ENCODE measurements at regions not wholly inside any gene's neighbourhood (a gene's known extent, or its start where the extent isn't known, plus 50 kb on each side); places are given as distances from the start of the nearest gene placed in this dataset.
A peak's percentile ranks its signal among the peaks of the same experiment; 100 is the strongest.
"Not testable (repeated sequence)": the region's sequence is repeated elsewhere in the genome, so short reads cannot be mapped to it uniquely, and the experiment has no call there.

DNA sequence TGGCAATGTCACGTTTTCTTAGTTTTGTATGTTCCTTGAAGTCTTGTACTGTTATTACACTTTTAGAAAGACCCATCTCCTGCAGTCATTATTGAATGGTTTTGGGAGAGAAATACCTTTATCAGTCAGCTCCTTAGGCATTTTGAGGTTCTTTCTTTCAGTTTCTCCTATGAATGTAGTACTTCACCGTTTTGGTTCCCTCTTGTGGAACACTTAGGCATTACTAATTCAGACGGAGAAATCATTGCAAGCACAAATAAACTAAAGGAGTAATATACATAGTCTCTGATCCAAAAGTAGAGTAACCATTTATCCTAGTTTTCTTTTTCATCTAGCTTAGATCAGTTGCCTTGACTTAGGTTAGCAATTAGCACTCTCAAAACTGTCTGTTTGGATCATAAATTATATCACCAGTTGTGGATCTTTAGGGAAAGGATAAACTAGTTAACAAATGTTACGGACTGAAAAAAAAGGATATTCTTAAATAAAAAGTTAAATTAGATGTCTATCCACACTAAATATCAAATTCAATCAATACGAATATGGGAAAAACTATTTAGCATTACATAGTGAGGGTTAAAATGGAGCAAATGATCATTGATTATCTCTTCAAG is 1538.3 kb upstream of the SEL1L start:
- peak; percentile 0 to 5 for DNase-seq (ENCODE audit: low read depth in 2 of 2)

DNA sequence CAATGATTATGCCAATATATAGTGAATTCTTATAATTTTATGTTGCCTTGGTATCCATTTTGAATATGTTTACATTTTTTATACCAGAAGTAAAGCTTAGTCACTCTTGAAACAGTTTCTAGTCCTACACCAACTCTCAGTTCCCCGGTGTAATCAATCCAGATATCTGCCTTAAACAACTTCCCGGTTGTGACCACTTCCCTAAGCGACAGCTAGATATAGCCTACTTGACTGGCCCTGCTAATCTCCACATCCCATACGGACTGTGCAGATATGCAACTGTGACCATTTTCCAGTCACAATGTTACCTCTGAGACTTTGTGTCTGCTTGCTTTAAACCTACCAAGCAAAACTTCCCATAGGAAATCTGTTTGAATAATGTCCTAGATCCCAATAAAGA is 1551.5 kb upstream of the SEL1L start:
- DNase-seq (ENCODE audit: low read depth in 2 of 2), result no peak

DNA sequence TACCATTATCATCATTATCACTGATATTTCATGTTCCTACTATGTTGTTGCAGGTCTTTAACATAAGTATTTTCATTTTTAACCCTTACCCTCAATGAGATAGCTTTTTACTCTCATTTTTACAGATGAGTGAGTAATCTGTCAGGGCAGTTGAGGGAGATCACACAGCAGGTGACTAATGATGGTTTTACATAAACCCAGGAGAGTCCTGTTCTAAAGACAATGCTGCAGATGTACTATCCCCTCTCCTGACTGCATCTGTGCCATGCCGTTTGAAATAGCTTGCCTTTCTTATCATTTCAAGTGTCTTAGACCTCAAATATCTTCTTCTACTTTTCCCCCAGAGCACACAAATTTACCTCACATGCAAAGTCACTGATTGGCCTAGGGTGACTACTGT is 1552.1 kb upstream of the SEL1L start:
- no peak for DNase-seq (ENCODE audit: low read depth in 2 of 2)

DNA sequence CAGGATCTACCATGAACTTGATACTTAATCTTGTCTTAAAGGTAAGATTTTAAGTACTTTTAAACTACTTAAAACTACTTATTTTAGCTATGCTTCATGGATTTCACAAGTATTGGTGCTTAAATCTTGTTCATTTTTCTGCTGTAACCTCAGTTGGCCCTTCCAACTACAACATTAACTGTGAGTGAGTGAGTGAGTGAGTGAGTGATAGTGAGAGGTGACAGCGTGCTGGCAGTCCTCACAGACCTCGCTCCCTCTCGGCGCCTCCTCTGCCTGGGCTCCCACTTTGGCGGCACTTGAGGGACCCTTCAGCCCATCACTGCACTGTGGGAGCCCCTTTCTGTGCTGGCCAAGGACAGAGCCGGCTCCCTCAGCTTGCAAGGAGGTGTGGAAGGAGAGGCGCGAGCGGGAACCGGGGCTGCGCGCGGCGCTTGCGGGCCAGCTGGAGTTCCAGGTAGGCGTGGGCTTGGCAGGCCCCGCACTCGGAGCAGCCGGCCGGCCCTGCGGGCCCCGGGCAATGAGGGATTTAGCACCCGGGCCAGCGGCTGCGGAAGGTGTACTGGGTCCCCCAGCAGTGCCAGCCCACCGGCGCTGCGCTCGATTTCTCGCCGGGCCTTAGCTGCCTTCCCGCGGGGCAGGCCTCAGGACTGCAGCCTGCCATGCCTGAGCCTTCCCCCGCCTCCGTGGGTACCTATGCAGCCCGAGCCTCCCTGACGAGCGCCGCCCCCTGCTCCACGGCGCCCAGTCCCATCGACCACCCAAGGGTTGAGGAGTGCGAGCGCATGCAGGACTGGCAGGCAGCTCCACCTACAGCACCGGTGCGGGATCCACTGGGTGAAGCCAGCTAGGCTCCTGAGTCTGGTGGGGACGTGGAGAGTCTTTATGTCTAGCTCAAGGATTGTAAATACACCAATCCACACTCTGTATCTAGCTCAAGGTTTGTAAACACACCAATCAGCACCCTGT is 1558.6 kb upstream of the SEL1L start:
- DNase-seq (ENCODE audit: low read depth in 2 of 2), result not testable (repeated sequence)

DNA sequence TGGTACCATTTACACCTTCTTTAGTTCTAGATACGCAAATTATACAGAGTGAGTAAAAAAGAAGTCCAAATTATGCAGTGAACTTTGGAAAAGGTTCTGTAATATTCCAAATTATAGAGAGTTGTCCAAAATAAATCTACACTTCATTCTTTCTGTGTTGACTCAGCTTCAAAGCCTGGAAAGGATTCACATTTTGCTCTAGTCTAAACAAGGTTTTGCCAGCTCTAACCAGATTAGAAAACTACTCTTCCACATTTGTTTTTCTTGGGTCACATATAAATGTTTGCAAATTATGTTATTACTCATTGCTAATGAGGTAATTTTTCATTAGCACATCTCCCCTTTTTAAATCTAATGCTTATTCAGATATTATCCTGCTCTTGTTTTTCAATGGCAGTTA is 1562.4 kb upstream of the SEL1L start:
- DNase-seq (ENCODE audit: low read depth in 2 of 2), result no peak

DNA sequence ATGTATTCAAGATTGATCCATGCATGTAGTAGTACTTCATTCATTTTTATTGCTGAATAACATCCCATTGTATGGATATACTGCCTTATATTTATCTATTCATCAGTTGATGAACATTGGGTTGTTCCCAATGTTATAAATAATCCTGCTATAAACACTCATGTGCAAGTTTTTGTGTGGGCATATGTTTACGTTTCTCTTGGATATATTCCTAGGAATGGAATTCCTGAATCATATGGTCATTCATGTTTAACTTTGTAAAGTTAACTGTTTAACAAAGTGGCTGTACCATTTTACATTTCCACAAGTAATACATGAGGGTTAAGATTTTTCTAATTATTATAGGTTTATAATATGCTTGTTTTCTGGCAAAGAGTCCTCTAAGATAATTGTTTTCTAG is 1568.2 kb upstream of the SEL1L start:
- no peak for DNase-seq (ENCODE audit: low read depth in 2 of 2)

DNA sequence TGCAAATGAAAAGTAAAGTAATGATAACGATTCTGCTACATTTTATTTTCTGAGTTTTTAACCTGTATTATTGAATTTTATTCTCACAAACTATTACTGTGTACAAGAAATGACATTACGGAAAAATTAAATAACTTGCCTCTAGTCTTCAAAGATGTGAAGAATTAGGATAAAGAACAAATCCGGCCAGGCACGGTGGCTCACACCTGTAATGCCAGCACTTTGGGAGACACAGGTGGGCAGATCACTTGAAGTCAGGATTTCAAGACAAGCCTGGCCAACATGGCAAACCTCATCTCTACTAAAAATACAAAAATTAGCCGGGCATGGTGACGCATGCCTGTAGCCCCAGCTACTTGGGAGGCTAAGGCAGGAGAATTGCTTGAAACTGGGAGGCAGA is 1584.4 kb upstream of the SEL1L start:
- DNase-seq (ENCODE audit: low read depth in 2 of 2), result no peak

DNA sequence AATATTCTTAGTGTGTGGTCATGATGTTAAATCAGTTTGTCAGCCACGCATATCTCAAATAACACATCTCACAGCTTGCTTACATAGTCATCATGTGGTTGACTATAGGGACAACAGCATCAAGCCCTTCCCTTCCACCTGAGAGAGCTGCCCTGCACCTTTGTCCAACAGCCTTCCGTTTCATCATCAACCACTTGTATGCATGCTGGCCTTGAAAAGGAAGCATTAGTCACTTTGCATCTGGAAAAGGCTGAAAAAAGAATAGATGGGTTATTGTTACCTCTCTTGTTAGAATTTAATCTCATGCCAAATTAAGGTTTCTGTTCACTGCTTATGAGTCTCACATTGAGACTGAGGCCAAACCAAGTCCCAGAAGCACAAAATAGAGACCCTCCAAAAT is 1586.5 kb upstream of the SEL1L start:
- no peak for DNase-seq (ENCODE audit: low read depth in 2 of 2)

DNA sequence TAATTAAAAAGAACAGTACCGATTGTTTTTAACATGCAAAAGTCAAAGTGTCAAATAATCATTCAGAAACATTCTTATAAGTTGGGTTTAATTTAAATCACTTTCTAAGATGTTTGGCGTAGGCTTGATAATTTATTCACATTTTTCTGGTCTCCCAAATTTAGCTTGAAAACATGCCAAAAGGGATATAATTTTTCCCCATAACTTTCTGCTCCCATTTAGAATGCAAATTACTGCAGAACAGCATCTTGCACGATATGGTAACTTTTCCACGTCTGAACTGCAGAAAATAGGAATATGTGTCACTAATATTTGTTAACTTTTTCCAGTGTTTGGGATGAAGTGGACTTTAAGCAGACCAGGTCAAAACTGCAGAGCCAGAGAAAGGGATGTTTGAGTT is 1592.4 kb upstream of the SEL1L start:
- DNase-seq (ENCODE audit: low read depth in 2 of 2), result no peak

DNA sequence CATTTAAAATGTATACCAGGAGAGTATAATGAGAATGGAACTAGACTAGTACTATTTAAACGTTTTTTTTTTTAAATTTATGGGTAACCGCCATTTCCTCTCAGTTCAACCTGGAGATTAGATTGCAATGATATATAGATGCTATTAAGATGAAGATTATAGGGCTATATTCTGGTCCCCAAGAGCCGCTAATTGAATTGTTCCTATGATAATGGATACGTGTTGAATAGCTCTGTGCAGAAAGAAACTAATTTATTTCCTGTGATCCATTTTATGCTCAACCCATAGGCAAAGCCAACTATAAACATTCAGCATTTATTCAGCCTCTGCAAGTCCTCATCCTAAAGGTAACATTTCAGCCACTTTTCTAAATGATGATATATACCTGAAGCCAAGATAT is 1595.1 kb upstream of the SEL1L start:
- no peak for DNase-seq (ENCODE audit: low read depth in 2 of 2)

DNA sequence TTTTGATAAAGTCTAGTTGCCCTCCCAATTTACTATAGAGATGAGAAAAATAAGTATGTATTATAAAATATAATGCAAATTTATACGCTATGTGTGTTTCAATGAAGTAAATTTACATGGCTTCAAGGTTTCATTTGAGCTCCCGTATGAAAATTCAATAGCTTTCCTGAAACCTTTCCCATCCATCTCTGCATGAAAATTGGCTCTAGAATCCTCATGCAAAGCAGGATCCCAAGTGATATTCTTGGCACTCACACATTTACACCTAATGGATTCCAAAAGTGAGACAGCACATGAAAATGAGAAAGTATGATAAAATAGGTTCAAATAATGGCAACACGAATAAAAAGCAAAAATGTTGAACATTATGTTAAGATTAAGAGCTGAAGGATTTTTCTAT is 1595.8 kb upstream of the SEL1L start:
- DNase-seq (ENCODE audit: low read depth in 2 of 2), result no peak

DNA sequence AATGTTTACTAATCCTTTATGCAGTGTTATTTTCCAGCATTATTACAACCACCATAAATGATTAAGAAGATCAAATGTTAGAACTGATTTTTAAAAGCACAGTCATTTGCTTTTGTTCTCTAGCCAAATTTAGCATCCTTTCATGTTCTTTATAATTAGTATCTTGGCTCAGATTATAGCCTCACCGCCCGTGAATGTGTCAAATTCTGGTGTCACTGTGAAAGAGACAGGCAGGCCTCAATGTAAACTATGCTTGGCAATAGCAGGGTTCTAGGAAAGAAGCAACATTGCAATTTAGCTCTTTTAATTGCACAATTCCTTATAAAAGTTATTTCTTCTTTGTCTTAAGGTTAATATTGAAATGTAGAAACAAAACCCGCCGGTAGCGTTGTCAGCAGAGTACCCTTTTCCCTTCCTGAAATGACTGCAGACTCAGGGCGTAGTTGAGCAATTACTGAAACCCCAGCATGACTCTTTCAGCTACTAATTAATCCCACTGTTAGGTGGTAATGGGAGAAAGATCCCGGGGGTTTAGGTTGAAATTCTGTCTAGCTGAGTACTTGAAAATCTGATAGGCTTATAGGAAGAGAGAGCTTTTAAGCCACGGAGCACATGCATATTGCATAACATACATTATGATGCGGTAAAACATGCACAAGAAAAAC is 1600.5 kb upstream of the SEL1L start:
- DNase-seq (ENCODE audit: low read depth in 2 of 2), result no peak

DNA sequence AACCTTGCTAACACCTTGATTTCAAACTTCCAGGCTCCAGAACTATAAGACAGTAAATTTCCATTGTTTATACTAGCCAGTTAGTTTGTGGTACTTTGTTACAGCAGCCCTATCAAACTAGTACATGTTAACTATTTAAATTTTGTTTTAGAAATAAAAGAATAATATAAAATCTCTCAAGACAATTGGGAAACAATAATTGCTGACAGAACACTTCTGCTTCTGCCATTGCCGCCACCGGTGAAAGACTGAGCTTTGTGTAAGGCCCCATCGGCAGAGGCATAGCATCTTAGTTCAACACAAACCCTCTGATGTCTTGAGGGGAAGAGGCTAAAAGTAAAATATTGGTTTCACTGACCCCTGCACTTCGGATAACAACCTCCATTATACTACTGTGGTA is 1607.1 kb upstream of the SEL1L start:
- DNase-seq (ENCODE audit: low read depth in 2 of 2), result no peak

DNA sequence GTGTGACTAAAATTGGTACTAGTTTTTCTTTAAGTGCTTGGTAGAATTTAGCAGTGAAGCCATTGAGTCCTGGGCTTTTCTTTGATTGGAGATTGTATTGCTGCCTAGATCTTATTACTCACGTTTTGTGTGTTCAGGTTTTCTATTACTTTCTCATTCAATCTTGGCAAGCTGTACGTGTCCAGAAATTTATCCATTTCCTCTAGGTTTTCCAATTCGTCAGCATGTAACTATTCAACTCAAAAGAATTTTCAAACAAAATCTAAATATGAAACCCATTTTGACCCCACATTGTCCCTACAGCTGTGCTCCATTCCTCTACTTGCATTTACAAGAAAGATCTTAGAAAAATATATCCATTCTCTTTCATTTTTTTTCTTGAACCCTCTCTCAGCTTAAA is 1613.4 kb upstream of the SEL1L start:
- DNase-seq (ENCODE audit: low read depth in 2 of 2), result no peak

DNA sequence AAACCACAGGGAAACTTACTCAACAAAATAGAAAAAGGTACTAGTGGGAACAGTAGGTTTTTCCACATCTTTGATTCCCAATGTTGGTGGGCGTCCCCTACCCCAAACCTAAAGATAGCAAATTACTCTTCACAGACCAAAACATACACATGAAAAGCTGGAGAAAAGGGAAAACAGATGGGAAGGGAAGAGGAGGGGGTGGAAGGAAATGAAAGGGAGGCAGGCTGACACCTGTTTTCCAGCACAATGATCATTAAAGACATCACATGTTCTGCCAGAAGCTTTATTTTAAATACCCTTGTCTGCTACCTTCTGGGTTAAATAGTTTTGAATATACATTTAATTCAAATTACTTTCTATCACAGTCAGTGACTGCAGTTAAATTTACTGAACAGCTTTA is 1617.9 kb upstream of the SEL1L start:
- DNase-seq (ENCODE audit: low read depth in 2 of 2), result no peak

DNA sequence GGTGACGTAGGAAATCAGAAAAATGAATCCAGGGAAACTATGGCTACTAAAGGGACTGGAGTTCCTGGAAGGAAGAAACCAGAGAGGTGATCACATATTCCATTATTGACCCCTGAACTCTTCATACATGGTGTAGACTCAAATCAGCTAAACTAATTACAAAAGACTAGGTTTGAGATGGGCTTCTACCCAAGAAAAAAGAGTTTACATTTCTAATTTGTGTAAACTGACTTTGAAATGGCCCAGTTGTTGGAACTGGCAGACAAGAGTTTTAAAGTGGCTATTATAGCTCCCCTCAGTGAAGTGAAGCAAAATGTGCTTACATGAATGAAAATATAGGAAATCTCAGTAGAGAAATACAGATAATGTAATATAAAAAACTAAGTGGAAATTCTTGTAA is 1619.4 kb upstream of the SEL1L start:
- no peak for DNase-seq (ENCODE audit: low read depth in 2 of 2)

DNA sequence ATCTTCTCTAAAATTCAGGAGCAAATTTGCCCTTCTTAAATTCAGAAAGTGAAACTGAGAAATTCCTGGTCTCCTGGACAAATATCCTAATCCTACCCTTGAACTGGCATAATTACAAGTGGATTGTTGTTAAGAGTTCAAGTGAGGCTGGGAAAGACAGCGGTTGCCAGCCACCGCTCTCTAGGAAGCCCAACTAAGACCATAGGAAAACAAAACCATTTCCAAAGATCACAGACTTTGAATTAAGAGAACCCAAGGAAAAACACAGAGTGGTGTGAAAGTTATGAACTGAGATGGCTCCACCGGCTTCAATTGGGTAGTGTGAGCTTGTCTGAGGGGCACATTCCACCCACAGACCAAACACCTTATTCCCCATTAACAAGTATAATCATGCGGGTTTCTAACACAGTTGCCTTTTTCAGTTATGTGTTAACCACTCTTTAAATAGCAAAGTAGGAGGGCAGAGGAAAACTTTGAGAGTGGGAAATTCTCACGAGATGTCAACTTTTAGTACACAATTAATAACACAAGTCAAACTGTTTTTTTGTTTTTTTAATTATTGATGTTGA is 1628.8 kb upstream of the SEL1L start:
- no peak for DNase-seq (ENCODE audit: low read depth in 2 of 2)

DNA sequence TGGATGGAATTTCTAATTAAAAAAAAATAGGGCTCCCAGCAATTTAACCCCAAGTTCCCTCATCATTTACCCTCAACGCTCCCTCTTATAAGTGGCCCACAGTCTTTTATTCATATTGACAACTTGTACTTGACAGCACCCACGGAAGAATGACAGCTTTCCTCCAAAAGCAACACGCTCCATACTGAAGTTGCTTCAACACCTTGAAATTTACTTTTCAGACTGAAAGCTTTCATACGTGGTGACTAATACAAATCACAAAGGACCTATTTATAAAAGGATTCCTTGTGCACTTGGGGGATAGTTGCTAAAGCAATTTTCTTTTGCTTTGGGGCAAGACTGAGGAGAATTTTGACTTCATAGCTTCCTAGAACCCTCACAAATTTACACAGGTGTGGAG is 1629.4 kb upstream of the SEL1L start:
- DNase-seq (ENCODE audit: low read depth in 2 of 2), result no peak

DNA sequence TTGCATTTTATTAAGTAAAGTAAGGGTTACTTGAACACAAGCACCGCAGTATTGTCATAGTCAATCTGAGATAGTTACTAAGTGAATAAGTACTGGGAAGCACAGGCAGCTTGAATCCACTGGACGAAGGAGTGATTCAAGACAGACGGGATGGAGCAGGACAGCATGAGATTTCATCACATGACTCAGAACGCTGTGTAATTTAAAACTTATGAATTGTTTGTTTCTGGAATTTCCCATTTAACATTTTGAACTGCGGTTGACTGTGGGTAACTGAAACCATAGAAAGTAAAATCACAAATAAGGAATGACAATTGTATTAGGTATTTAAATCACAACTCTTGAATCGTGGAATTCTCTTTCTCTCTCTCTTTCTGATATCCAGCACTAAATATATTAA is 1630.4 kb upstream of the SEL1L start:
- peak; percentile 67 to 71 for DNase-seq (ENCODE audit: low read depth in 2 of 2)

DNA sequence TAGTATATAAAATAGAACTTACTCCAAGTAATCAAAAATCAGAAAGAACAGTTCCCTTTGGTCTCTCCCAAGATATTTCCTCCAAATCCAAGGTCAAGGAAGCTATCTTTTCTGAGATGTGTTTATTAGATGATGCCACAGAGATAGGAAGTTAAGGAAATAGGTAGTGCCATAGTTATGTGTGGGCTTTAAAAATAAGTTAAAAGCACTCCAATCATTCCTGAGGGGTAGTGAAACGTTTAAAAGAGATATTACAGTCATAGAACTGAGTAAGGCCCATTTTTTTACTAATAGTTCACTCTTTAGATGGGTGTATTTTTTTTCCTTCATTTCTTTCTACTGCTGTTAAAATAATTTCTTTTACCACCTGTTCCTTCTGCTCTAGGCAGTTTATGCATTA is 1630.9 kb upstream of the SEL1L start:
- DNase-seq (ENCODE audit: low read depth in 2 of 2), result no peak

DNA sequence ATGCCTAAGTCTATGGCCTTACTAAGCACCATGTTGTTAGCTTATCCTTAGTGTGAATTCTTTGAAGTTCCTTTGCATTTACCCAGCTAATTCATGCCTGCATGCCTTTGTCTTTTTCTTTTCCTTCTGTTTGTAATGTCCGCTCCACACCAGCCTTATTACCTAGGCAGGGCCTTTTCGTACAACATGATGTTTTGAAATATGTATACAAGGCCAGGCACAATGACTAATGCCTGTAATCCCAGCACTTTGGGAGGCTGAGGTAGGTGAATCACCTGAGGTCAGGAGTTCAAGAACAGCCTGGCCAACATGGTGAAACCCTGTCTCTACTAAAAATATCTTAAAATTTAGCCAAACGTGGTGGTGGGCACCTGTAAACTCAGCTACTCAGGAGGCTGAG is 1636.5 kb upstream of the SEL1L start:
- DNase-seq (ENCODE audit: low read depth in 2 of 2), result no peak

DNA sequence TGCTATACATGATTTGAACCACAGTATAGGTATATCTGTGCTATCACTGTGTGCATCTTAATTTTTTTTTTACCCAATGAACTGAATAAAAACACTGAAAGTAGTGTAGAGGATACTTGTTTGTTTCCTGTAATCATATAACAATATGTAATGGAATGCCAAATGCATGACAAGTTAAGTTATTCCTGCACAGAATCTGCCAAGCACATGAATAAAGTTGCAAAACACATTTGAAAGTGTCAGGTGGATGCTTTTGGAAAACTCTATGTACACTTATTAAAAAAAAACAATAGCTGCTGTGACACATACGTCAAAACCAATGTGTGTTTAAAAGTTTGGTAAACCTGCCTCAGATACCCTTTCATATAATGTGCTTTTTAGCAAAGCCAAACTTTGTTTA is 1638.1 kb upstream of the SEL1L start:
- no peak for DNase-seq (ENCODE audit: low read depth in 2 of 2)

DNA sequence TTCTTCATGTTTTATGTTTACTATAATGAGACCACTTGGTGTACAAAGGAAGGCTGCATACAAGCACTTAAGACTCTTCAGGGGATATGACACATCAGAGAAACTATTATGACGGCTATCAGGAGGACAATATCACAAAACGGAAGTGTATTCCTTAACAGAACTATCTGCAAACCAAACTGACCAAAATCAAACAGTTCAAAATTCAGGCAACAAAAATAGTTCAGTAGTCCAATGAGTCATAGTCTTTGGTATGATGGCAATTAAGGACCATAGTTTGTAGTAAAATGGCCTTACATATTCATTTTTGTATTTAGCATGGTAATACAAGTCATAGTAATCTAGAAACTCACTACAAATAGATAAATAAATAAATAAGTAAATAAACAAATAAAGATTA is 1638.7 kb upstream of the SEL1L start:
- DNase-seq (ENCODE audit: low read depth in 2 of 2), result peak in 1 of 2 experiments; percentile 9

Measured in fibroblast of skin of left biceps (primary cell).